B cell (primary cell): ENCODE measurements at regions not wholly inside any gene's neighbourhood (a gene's known extent, or its start where the extent isn't known, plus 50 kb on each side); places are given as distances from the start of the nearest gene placed in this dataset.

Experiments used
- ATAC-seq: fragments of 200-7000 bp; cut with Tn5 transposase; one replicate; pipeline ENCODE4 v1.10.0; 2021; ENCODE audit warnings: low read depth, mild to moderate bottlenecking, moderate number of reproducible peaks, moderate library complexity
- CTCF ChIA-PET: fragments of 350-600 bp; sonication (Branson Sonifier 250); formaldehyde crosslinking; loops from one replicate; lab custom pipeline; 2021; ENCODE audit warnings: antibody characterized with exemption, inconsistent platforms; lab: Charles Lee
- POLR2A ChIA-PET: fragments of 350-600 bp; sonication (Branson Sonifier 250); formaldehyde crosslinking; loops from one replicate; lab custom pipeline; 2021; ENCODE audit warnings: antibody characterized with exemption; lab: Charles Lee
- DNase-seq: peaks from one replicate; pipeline ENCODE4 v3.0.0; 2013
- H2AFZ ChIP-seq: 2 replicates; pipeline ENCODE4 v1.6.1; 2012; ENCODE audit warnings: mild to moderate bottlenecking, low read depth, low read length; ENCODE audit not compliant: insufficient read depth, poor library complexity, severe bottlenecking
- H3K27ac ChIP-seq, 2 donors: 1 replicate in 1 of 2; 2 replicates in 1 of 2; pipeline ENCODE4 v1.5.1; 2012 to 2013; ENCODE audit warnings: low read length in 2 of 2, mild to moderate bottlenecking in 2 of 2, moderate library complexity in 1 of 2
- H3K27me3 ChIP-seq, 4 experiments: fragments of 200-600 bp in 1 of 4; sonication (generic) in 1 of 4; replicated peaks in 1 of 4; 1 replicate in 2 of 4; 2 replicates in 2 of 4; pipeline versions ENCODE4 v1.6.1 to v1.7.0; 2013 to 2016; ENCODE audit warnings: low read length in 3 of 4, mild to moderate bottlenecking in 2 of 4, mixed read lengths in 1 of 4, moderate library complexity in 1 of 4; ENCODE audit not compliant: insufficient read depth in 4 of 4, control insufficient read depth in 3 of 4; ENCODE audit errors: control extremely low read depth in 1 of 4
- H3K36me3 ChIP-seq, 2 experiments: replicated peaks in 1 of 2; 1 replicate in 1 of 2; 2 replicates in 1 of 2; pipeline versions ENCODE4 v1.6.1 to v1.7.1; 2013; ENCODE audit warnings: low read length in 1 of 2; ENCODE audit not compliant: insufficient read depth in 2 of 2, control insufficient read depth in 1 of 2; ENCODE audit errors: control extremely low read depth in 1 of 2, extremely low read depth in 1 of 2
- H3K4me1 ChIP-seq, 2 donors: fragments of 200-600 bp in 1 of 2; sonication (generic) in 1 of 2; 1 replicate in 1 of 2; 2 replicates in 1 of 2; pipeline versions ENCODE4 v1.5.1 to v1.6.1; 2013 to 2017; ENCODE audit warnings: low read length in 2 of 2; ENCODE audit not compliant: control insufficient read depth in 2 of 2, insufficient read depth in 2 of 2
- H3K4me2 ChIP-seq: replicated peaks from 2 replicates; pipeline ENCODE3; 2012; ENCODE audit warnings: mild to moderate bottlenecking, low read depth, low read length; ENCODE audit not compliant: poor library complexity, severe bottlenecking
- H3K4me3 ChIP-seq, 5 experiments: fragments of 200-600 bp in 1 of 5; sonication (generic) in 1 of 5; 1 replicate in 3 of 5; 2 replicates in 2 of 5; pipeline versions ENCODE4 v1.5.1 to v1.7.0; 2011 to 2016; ENCODE audit warnings: low read length in 4 of 5, mild to moderate bottlenecking in 4 of 5, low read depth in 2 of 5, control low read depth in 1 of 5, moderate library complexity in 1 of 5; ENCODE audit not compliant: insufficient read depth in 1 of 5; ENCODE audit errors: control extremely low read depth in 1 of 5, extremely low read depth in 1 of 5
- H3K79me2 ChIP-seq: fragments of 200-600 bp; sonication (generic); one replicate; pipeline ENCODE4 v1.6.0; 2016; ENCODE audit warnings: low read length; ENCODE audit not compliant: control insufficient read depth, insufficient read depth
- H3K9ac ChIP-seq: fragments of 200-600 bp; sonication (generic); 2 replicates; pipeline ENCODE4 v1.6.1; 2017; ENCODE audit warnings: mild to moderate bottlenecking, low read length, moderate library complexity
- H3K9me3 ChIP-seq, 3 donors: one replicate each; pipeline versions ENCODE4 v1.6.1 to v1.7.1; 2013; ENCODE audit warnings: low read length in 2 of 3; ENCODE audit not compliant: control insufficient read depth in 2 of 3, insufficient read depth in 1 of 3; ENCODE audit errors: control extremely low read depth in 1 of 3
- H4K20me1 ChIP-seq: 2 replicates; pipeline ENCODE4 v1.6.0; 2012; ENCODE audit warnings: mild to moderate bottlenecking, low read length; ENCODE audit not compliant: insufficient read depth, control insufficient read depth, poor library complexity, severe bottlenecking
- H3K27ac Mint-ChIP-seq: one replicate; pipeline ENCODE4 v1.8.0; 2021; ENCODE audit warnings: mixed read lengths
- H3K27me3 Mint-ChIP-seq: one replicate; pipeline ENCODE4 v1.8.0; 2021; ENCODE audit warnings: mixed read lengths
- H3K4me1 Mint-ChIP-seq: one replicate; pipeline ENCODE4 v1.8.0; 2021; ENCODE audit warnings: mixed read lengths
- H3K4me3 Mint-ChIP-seq: one replicate; pipeline ENCODE4 v1.8.0; 2021; ENCODE audit warnings: mixed read lengths
- H3K9me3 Mint-ChIP-seq: one replicate; pipeline ENCODE4 v1.8.0; 2022; ENCODE audit warnings: mixed read lengths; ENCODE audit not compliant: insufficient read depth
- EZH2 ChIP-seq: IDR thresholded peaks from 2 replicates; pipeline ENCODE4 v1.6.1; 2012; ENCODE audit warnings: borderline replicate concordance, low read depth, mild to moderate bottlenecking, moderate library complexity, low read length; ENCODE audit not compliant: insufficient read depth, poor library complexity, severe bottlenecking
- WGBS: methylation state at CpG from one replicate; pipeline ENCODE4 v1.1.5; 2013; ENCODE audit warnings: missing lambda C conversion rate; ENCODE audit not compliant: insufficient coverage; 5-methylcytosine and 5-hydroxymethylcytosine counted together
- intact Hi-C: fragments of 100-400 bp; cut with micrococcal nuclease; formaldehyde crosslinking; loops from one replicate; pipeline ENCODE4 v1.10.0; 2022
- TF ChIP-seq, protein P1 (sequence below): fragments of 200-600 bp; IDR thresholded peaks from one replicate; pipeline ENCODE4 v1.8.0; 2022; ENCODE audit warnings: antibody characterized with exemption, mild to moderate bottlenecking

DNA sequence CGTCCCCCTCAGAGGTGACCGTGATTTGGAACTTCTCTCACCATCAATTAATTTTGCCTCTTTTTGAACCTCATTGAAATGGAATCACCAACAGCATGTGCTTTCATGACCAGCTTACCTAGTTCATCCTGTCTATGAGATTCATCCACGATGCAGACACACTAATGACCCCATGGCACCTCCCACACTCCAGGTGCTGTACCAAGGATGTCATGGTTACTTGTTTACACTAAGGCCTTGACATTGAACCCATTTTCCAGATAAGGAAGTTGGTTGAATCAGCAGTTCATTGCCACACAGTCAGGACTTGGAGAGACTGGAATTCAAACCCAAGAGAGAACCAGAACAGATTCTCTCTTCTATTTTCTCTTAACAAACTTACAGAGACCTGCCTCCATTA, 139.0 kb downstream of the ZFP36L2 start:
- TF ChIP-seq, protein P1, sequence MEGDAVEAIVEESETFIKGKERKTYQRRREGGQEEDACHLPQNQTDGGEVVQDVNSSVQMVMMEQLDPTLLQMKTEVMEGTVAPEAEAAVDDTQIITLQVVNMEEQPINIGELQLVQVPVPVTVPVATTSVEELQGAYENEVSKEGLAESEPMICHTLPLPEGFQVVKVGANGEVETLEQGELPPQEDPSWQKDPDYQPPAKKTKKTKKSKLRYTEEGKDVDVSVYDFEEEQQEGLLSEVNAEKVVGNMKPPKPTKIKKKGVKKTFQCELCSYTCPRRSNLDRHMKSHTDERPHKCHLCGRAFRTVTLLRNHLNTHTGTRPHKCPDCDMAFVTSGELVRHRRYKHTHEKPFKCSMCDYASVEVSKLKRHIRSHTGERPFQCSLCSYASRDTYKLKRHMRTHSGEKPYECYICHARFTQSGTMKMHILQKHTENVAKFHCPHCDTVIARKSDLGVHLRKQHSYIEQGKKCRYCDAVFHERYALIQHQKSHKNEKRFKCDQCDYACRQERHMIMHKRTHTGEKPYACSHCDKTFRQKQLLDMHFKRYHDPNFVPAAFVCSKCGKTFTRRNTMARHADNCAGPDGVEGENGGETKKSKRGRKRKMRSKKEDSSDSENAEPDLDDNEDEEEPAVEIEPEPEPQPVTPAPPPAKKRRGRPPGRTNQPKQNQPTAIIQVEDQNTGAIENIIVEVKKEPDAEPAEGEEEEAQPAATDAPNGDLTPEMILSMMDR, result no peak
- TF ChIP-seq EZH2, result no peak
- no peaks in the 10 kb centered on the region for H3K4me1 ChIP-seq
- H3K79me2 ChIP-seq, result no peaks in the 10 kb centered on the region
- H3K27me3 ChIP-seq, result no peaks in the 10 kb centered on the region
- H3K36me3 ChIP-seq, result no peaks in the 10 kb centered on the region
- H4K20me1 ChIP-seq, result no peaks in the 10 kb centered on the region
- H3K9me3 Mint-ChIP-seq, result peaks cover 8% of the 10 kb centered on the region
- peaks cover 0 to 9% (median 4%) of the 10 kb centered on the region in 3 donors for H3K9me3 ChIP-seq
- H3K9ac ChIP-seq, result no peak overlapping the region
- ATAC-seq, result no peak
- WGBS, result 90% methylated on average over 2 of the region's 3 CpGs
- H3K27ac ChIP-seq, result no peak overlapping the region
- no peak overlapping the region for H3K4me2 ChIP-seq
- no peak overlapping the region for H3K4me3 ChIP-seq
- peaks cover 2% of the 10 kb centered on the region for H3K4me1 Mint-ChIP-seq
- ChIA-PET CTCF (no interaction called here), POLR2A (no interaction called here)
- no peak overlapping the region for H3K4me3 Mint-ChIP-seq
- no peaks in the 10 kb centered on the region for H3K27me3 Mint-ChIP-seq
- intact Hi-C loops, result no loop called here
- DNase-seq, result no peak
- H3K27ac Mint-ChIP-seq, result no peak overlapping the region
- H2AFZ ChIP-seq, result no peak overlapping the region

- ChIA-PET CTCF (no interaction called here), POLR2A (no interaction called here)
- intact Hi-C loops, result no loop called here
- DNase-seq (no peak), ATAC-seq (no peak)
- Mint-ChIP-seq H3K4me1 (peaks cover 2% of the 10 kb centered on the region), H3K9me3 (peaks cover 8% of the 10 kb centered on the region), H3K4me3 (no peak overlapping the region), H3K27me3 (no peaks in the 10 kb centered on the region), H3K27ac (no peak overlapping the region)
- no peak overlapping the region for H3K4me2 ChIP-seq
- H3K27ac ChIP-seq, result no peak overlapping the region
- no peak overlapping the region for H3K9ac ChIP-seq
- H3K36me3 ChIP-seq, result no peaks in the 10 kb centered on the region
- H3K4me1 ChIP-seq, result no peaks in the 10 kb centered on the region
- H3K9me3 ChIP-seq, result peaks cover 0 to 9% (median 7%) of the 10 kb centered on the region in 3 donors
- H2AFZ ChIP-seq, result no peak overlapping the region
- H3K27me3 ChIP-seq, result no peaks in the 10 kb centered on the region
- H3K4me3 ChIP-seq, result no peak overlapping the region
- no peak for TF ChIP-seq EZH2
- TF ChIP-seq, protein P1, result no peak
- 86% methylated on average over 14 of the region's 14 CpGs for WGBS
- H4K20me1 ChIP-seq, result no peaks in the 10 kb centered on the region
- no peaks in the 10 kb centered on the region for H3K79me2 ChIP-seq
Measured at GRCh38 chr2:43086451-43087221, 139.8 kb downstream of the ZFP36L2 start.
